ACC112 (cell line): ENCODE measurements at regions not wholly inside any gene's neighbourhood (a gene's known extent, or its start where the extent isn't known, plus 50 kb on each side); places are given as distances from the start of the nearest gene placed in this dataset.

Experiments
- H2AFZ ChIP-seq: fragments of 200-600 bp; sonication (generic); one replicate; pipeline ENCODE4 v1.6.0; 2017; ENCODE audit warnings: antibody characterized with exemption, low read length; ENCODE audit not compliant: unreplicated experiment
- H3K27ac ChIP-seq: fragments of 200-600 bp; sonication (generic); 2 replicates; pipeline ENCODE4 v1.5.1; 2014; ENCODE audit warnings: low read depth, mild to moderate bottlenecking, antibody characterized with exemption, low read length, moderate library complexity
- H3K27me3 ChIP-seq: fragments of 200-600 bp; sonication (generic); 2 replicates; pipeline ENCODE4 v1.6.1; 2014; ENCODE audit warnings: mild to moderate bottlenecking, antibody characterized with exemption, low read length, moderate library complexity, mixed read lengths; ENCODE audit not compliant: insufficient read depth
- H3K36me3 ChIP-seq: fragments of 200-600 bp; sonication (generic); 2 replicates; pipeline ENCODE4 v1.6.1; 2016; ENCODE audit warnings: mild to moderate bottlenecking, antibody characterized with exemption, low read length, moderate library complexity, mixed read lengths; ENCODE audit not compliant: insufficient read depth
- H3K4me1 ChIP-seq: fragments of 200-600 bp; sonication (generic); one replicate; pipeline ENCODE4 v1.6.1; 2016; ENCODE audit warnings: low read length, mixed read lengths; ENCODE audit not compliant: insufficient read depth, unreplicated experiment, control insufficient read depth
- H3K4me3 ChIP-seq: fragments of 200-600 bp; sonication (generic); 2 replicates; pipeline ENCODE4 v1.5.1; 2014; ENCODE audit warnings: mild to moderate bottlenecking, low read depth, low read length
- H3K79me2 ChIP-seq: fragments of 200-600 bp; sonication (generic); one replicate; pipeline ENCODE4 v1.6.0; 2016; ENCODE audit warnings: low read length; ENCODE audit not compliant: control insufficient read depth, unreplicated experiment, insufficient read depth

GRCh38 chr4:44928785-44929184 lies 202.4 kb upstream of the GNPDA2 start:
- no peaks in the 10 kb centered on the region for H3K36me3 ChIP-seq
- no peaks in the 10 kb centered on the region for H3K4me1 ChIP-seq
- H3K79me2 ChIP-seq = no peaks in the 10 kb centered on the region
- no peak overlapping the region for H3K27ac ChIP-seq
- no peaks in the 10 kb centered on the region for H3K27me3 ChIP-seq
- no peak overlapping the region for H3K4me3 ChIP-seq
- H2AFZ ChIP-seq = no peak overlapping the region

GRCh38 chr4:44927399-44928380 lies 201.3 kb upstream of the GNPDA2 start:
- peaks cover 4% of the 10 kb centered on the region; the same call in 1 of the 2 replicates for H3K27me3 ChIP-seq
- H3K4me3 ChIP-seq = no peak overlapping the region
- no peak overlapping the region for H3K27ac ChIP-seq
- H2AFZ ChIP-seq = no peak overlapping the region
- H3K36me3 ChIP-seq = no peaks in the 10 kb centered on the region
- no peaks in the 10 kb centered on the region for H3K79me2 ChIP-seq
- H3K4me1 ChIP-seq = no peaks in the 10 kb centered on the region

- H2AFZ ChIP-seq = peak overlapping the region; percentile 72
- peaks cover 3% of the 10 kb centered on the region for H3K4me1 ChIP-seq
- no peaks in the 10 kb centered on the region for H3K36me3 ChIP-seq
- H3K79me2 ChIP-seq = no peaks in the 10 kb centered on the region
- H3K4me3 ChIP-seq = peak overlapping the region; percentile 70
- no peak overlapping the region for H3K27ac ChIP-seq
- no peaks in the 10 kb centered on the region for H3K27me3 ChIP-seq
Observed at GRCh38 chr4:44916411-44916810, 190.1 kb upstream of the GNPDA2 start.

- H3K4me1 ChIP-seq = peaks cover 3% of the 10 kb centered on the region
- H3K4me3 ChIP-seq = no peak overlapping the region
- H2AFZ ChIP-seq = no peak overlapping the region
- no peak overlapping the region for H3K27ac ChIP-seq
- H3K36me3 ChIP-seq = no peaks in the 10 kb centered on the region
- H3K79me2 ChIP-seq = no peaks in the 10 kb centered on the region
- H3K27me3 ChIP-seq = no peaks in the 10 kb centered on the region
Observed at GRCh38 chr4:44914748-44915147, 188.4 kb upstream of the GNPDA2 start.

- Histone ChIP-seq H3K4me3 (no peak overlapping the region), H3K36me3 (no peaks in the 10 kb centered on the region), H3K4me1 (peaks cover 3% of the 10 kb centered on the region), H2AFZ (no peak overlapping the region), H3K27me3 (no peaks in the 10 kb centered on the region), H3K27ac (no peak overlapping the region), H3K79me2 (no peaks in the 10 kb centered on the region)
Observed at GRCh38 chr4:44914223-44914622, 187.9 kb upstream of the GNPDA2 start.

GRCh38 chr4:44912980-44913379 lies 186.6 kb upstream of the GNPDA2 start:
- H3K4me1 ChIP-seq = peaks cover 3% of the 10 kb centered on the region
- no peaks in the 10 kb centered on the region for H3K36me3 ChIP-seq

GRCh38 chr4:44908565-44908964 lies 182.2 kb upstream of the GNPDA2 start:
- Histone ChIP-seq H3K27me3 (no peaks in the 10 kb centered on the region), H3K36me3 (no peaks in the 10 kb centered on the region), H3K4me3 (no peak overlapping the region), H2AFZ (no peak overlapping the region), H3K79me2 (no peaks in the 10 kb centered on the region), H3K4me1 (no peaks in the 10 kb centered on the region), H3K27ac (no peak overlapping the region)

More at GRCh38 chr4:44912980-44913379, 186.6 kb upstream of the GNPDA2 start:
- H3K79me2 ChIP-seq = no peaks in the 10 kb centered on the region
- no peak overlapping the region for H3K4me3 ChIP-seq
- no peaks in the 10 kb centered on the region for H3K27me3 ChIP-seq
- no peak overlapping the region for H2AFZ ChIP-seq
- no peak overlapping the region for H3K27ac ChIP-seq

GRCh38 chr4:44872246-44872645 lies 145.9 kb upstream of the GNPDA2 start:
- H3K4me3 ChIP-seq = no peak overlapping the region
- no peaks in the 10 kb centered on the region for H3K27me3 ChIP-seq
- no peak overlapping the region for H3K27ac ChIP-seq
- H3K36me3 ChIP-seq = no peaks in the 10 kb centered on the region
- H3K4me1 ChIP-seq = no peaks in the 10 kb centered on the region
- no peaks in the 10 kb centered on the region for H3K79me2 ChIP-seq
- no peak overlapping the region for H2AFZ ChIP-seq

- no peaks in the 10 kb centered on the region for H3K27me3 ChIP-seq
- H3K79me2 ChIP-seq = no peaks in the 10 kb centered on the region
- no peaks in the 10 kb centered on the region for H3K36me3 ChIP-seq
- no peaks in the 10 kb centered on the region for H3K4me1 ChIP-seq
- no peak overlapping the region for H3K4me3 ChIP-seq
- H3K27ac ChIP-seq = no peak overlapping the region
- no peak overlapping the region for H2AFZ ChIP-seq
Observed at GRCh38 chr4:44871133-44871532, 144.8 kb upstream of the GNPDA2 start.

- Histone ChIP-seq H3K36me3 (no peaks in the 10 kb centered on the region), H3K27ac (no peak overlapping the region), H3K27me3 (no peaks in the 10 kb centered on the region), H3K79me2 (no peaks in the 10 kb centered on the region), H2AFZ (no peak overlapping the region), H3K4me3 (no peak overlapping the region), H3K4me1 (no peaks in the 10 kb centered on the region)
Observed at GRCh38 chr4:44869985-44870384, 143.6 kb upstream of the GNPDA2 start.
